ENCODE measurements at regions not wholly inside any gene's neighbourhood (a gene's known extent, or its start where the extent isn't known, plus 50 kb on each side); places are given as distances from the start of the nearest gene placed in this dataset.

GRCh38 chr2:16615687-16616615, 49.7 kb downstream of the CYRIA start:
- no peak for DNase-seq (ENCODE audit: low read depth in 1 of 2, low spot score in 1 of 2)

GRCh38 chr2:16615246-16615645, 50.4 kb downstream of the CYRIA start:
- no peak for DNase-seq (ENCODE audit: low read depth in 1 of 2, low spot score in 1 of 2)

GRCh38 chr2:16614314-16614860, 51.2 kb downstream of the CYRIA start:
- no peak for DNase-seq (ENCODE audit: low read depth in 1 of 2, low spot score in 1 of 2)

- no peak for DNase-seq (ENCODE audit: low read depth in 1 of 2, low spot score in 1 of 2)
Observed at GRCh38 chr2:16613539-16614011, 52.1 kb downstream of the CYRIA start.

- no peak for DNase-seq (ENCODE audit: low read depth in 1 of 2, low spot score in 1 of 2)
Observed at GRCh38 chr2:16612490-16612889, 53.1 kb downstream of the CYRIA start.

GRCh38 chr2:16609786-16610185, 55.8 kb downstream of the CYRIA start:
- DNase-seq (ENCODE audit: low read depth in 1 of 2, low spot score in 1 of 2), result no peak

- peak; percentile 63 to 79 for DNase-seq (ENCODE audit: low read depth in 1 of 2, low spot score in 1 of 2)
Observed at GRCh38 chr2:16608661-16609643, 56.7 kb downstream of the CYRIA start.

GRCh38 chr2:16607301-16607700, 58.3 kb downstream of the CYRIA start:
- no peak for DNase-seq (ENCODE audit: low read depth in 1 of 2, low spot score in 1 of 2)

GRCh38 chr2:16604236-16604635, 61.4 kb downstream of the CYRIA start:
- DNase-seq (ENCODE audit: low read depth in 1 of 2, low spot score in 1 of 2), result no peak

- no peak for DNase-seq (ENCODE audit: low read depth in 1 of 2, low spot score in 1 of 2)
Observed at GRCh38 chr2:16591370-16591933, 74.2 kb downstream of the CYRIA start.

- no peak for DNase-seq (ENCODE audit: low read depth in 1 of 2, low spot score in 1 of 2)
Observed at GRCh38 chr2:16589465-16589864, 76.2 kb downstream of the CYRIA start.

- no peak for DNase-seq (ENCODE audit: low read depth in 1 of 2, low spot score in 1 of 2)
Observed at GRCh38 chr2:16588565-16588964, 77.1 kb downstream of the CYRIA start.

GRCh38 chr2:16587601-16588000, 78.0 kb downstream of the CYRIA start:
- no peak for DNase-seq (ENCODE audit: low read depth in 1 of 2, low spot score in 1 of 2)

- DNase-seq (ENCODE audit: low read depth in 1 of 2, low spot score in 1 of 2), result no peak
Observed at GRCh38 chr2:16584824-16585540, 80.7 kb downstream of the CYRIA start.

GRCh38 chr2:16584084-16584483, 81.5 kb downstream of the CYRIA start:
- DNase-seq (ENCODE audit: low read depth in 1 of 2, low spot score in 1 of 2), result no peak

- no peak for DNase-seq (ENCODE audit: low read depth in 1 of 2, low spot score in 1 of 2)
Observed at GRCh38 chr2:16581241-16581640, 84.4 kb downstream of the CYRIA start.

GRCh38 chr2:16578081-16578480, 87.6 kb downstream of the CYRIA start:
- DNase-seq (ENCODE audit: low read depth in 1 of 2, low spot score in 1 of 2), result no peak

GRCh38 chr2:16570516-16570915, 95.1 kb downstream of the CYRIA start:
- no peak for DNase-seq (ENCODE audit: low read depth in 1 of 2, low spot score in 1 of 2)

GRCh38 chr2:16568998-16569784, 96.4 kb downstream of the CYRIA start:
- DNase-seq (ENCODE audit: low read depth in 1 of 2, low spot score in 1 of 2), result no peak

GRCh38 chr2:16566701-16567100, 98.9 kb downstream of the CYRIA start:
- DNase-seq (ENCODE audit: low read depth in 1 of 2, low spot score in 1 of 2), result no peak

Measured in activated T-helper 1 cell treated with anti-CD3 and anti-CD28 coated beads, Interleukin-2, amount 50 U/mL, for 16 hours (primary cell).